WTC11 (cell line): ENCODE measurements at regions not wholly inside any gene's neighbourhood (a gene's known extent, or its start where the extent isn't known, plus 50 kb on each side); places are given as distances from the start of the nearest gene placed in this dataset.

Experiments used
- ATAC-seq: fragments of 200-7000 bp; cut with Tn5 transposase; 2 replicates; pipeline ENCODE4 v1.10.0; 2021; ENCODE audit warnings: mild to moderate bottlenecking, moderate library complexity
- CTCF ChIA-PET: fragments of 300-600 bp; sonication (Branson Sonifier 250); formaldehyde crosslinking; loops from one replicate; lab custom pipeline; 2021; ENCODE audit warnings: antibody characterized with exemption; lab: Charles Lee
- POLR2A ChIA-PET: fragments of 350-600 bp; sonication (Branson Sonifier 250); formaldehyde crosslinking; loops from one replicate; lab custom pipeline; 2021; ENCODE audit warnings: antibody characterized with exemption; lab: Charles Lee
- DNase-seq: peaks from one replicate; pipeline ENCODE4 v3.0.0; 2021; ENCODE audit warnings: low spot score
- H3K27ac Mint-ChIP-seq: 2 replicates; pipeline ENCODE4 v1.8.0; 2021; ENCODE audit warnings: mixed read lengths
- H3K27me3 Mint-ChIP-seq: 2 replicates; pipeline ENCODE4 v1.8.0; 2021; ENCODE audit warnings: low read depth, mild to moderate bottlenecking, moderate library complexity, mixed read lengths
- H3K36me3 Mint-ChIP-seq: 2 replicates; pipeline ENCODE4 v1.8.0; 2021; ENCODE audit warnings: mixed read lengths
- H3K4me1 Mint-ChIP-seq: 2 replicates; pipeline ENCODE4 v1.8.0; 2022; ENCODE audit warnings: mixed read lengths
- H3K4me3 Mint-ChIP-seq: 2 replicates; pipeline ENCODE4 v1.8.0; 2021; ENCODE audit warnings: mild to moderate bottlenecking, moderate library complexity, mixed read lengths
- H3K9me3 Mint-ChIP-seq: 2 replicates; pipeline ENCODE4 v1.8.0; 2021; ENCODE audit warnings: mixed read lengths
- ARID4B ChIP-seq: sonication (generic); formaldehyde crosslinking; IDR thresholded peaks from 2 replicates; pipeline ENCODE4 v1.8.0; 2023; ENCODE audit warnings: missing genetic modification reagents, mild to moderate bottlenecking, borderline replicate concordance
- ATF3 ChIP-seq: sonication (generic); formaldehyde crosslinking; conservative IDR thresholded peaks from 2 replicates; pipeline ENCODE4 v1.8.1; 2022; ENCODE audit warnings: mild to moderate bottlenecking, missing genetic modification reagents
- CTCF ChIP-seq: fragments of 200-600 bp; IDR thresholded peaks from 2 replicates; pipeline ENCODE4 v1.8.0; 2022; ENCODE audit warnings: antibody characterized with exemption
- ETV6 ChIP-seq: sonication (generic); formaldehyde crosslinking; IDR thresholded peaks from 2 replicates; pipeline ENCODE4 v1.8.1; 2022; ENCODE audit warnings: mild to moderate bottlenecking, missing genetic modification reagents
- FOXP1 ChIP-seq: sonication (generic); formaldehyde crosslinking; IDR thresholded peaks from 2 replicates; pipeline ENCODE4 v1.8.0; 2022; ENCODE audit warnings: missing genetic modification reagents, mild to moderate bottlenecking, moderate library complexity, borderline replicate concordance
- HMGA2 ChIP-seq: fragments of 250-450 bp; sonication (Bioruptor Pico); IDR thresholded peaks from 2 replicates; pipeline ENCODE4 v1.4.0; 2021; ENCODE audit warnings: mild to moderate bottlenecking, moderate library complexity
- JAZF1 ChIP-seq: fragments of 250-450 bp; sonication (Bioruptor Pico); IDR thresholded peaks from 2 replicates; pipeline ENCODE4 v1.9.0; 2021; ENCODE audit warnings: moderate library complexity, mild to moderate bottlenecking, inconsistent platforms
- MXD4 ChIP-seq: fragments of 250-450 bp; sonication (Bioruptor Pico); IDR thresholded peaks from 2 replicates; pipeline ENCODE4 v1.8.0; 2021; ENCODE audit warnings: mild to moderate bottlenecking, moderate library complexity, borderline replicate concordance
- MYBL2 ChIP-seq: sonication (generic); formaldehyde crosslinking; IDR thresholded peaks from 2 replicates; pipeline ENCODE4 v1.8.1; 2023; ENCODE audit warnings: mild to moderate bottlenecking, moderate library complexity, missing genetic modification reagents
- NFYB ChIP-seq: sonication (generic); formaldehyde crosslinking; conservative IDR thresholded peaks from 2 replicates; pipeline ENCODE4 v1.8.0; 2022; ENCODE audit warnings: low read depth, missing genetic modification reagents
- NR2C2 ChIP-seq: sonication (generic); formaldehyde crosslinking; IDR thresholded peaks from 2 replicates; pipeline ENCODE4 v1.8.0; 2022; ENCODE audit warnings: mild to moderate bottlenecking, missing genetic modification reagents
- SMAD3 ChIP-seq: sonication (generic); formaldehyde crosslinking; IDR thresholded peaks from 2 replicates; pipeline ENCODE4 v1.8.0; 2022; ENCODE audit warnings: missing genetic modification reagents, mild to moderate bottlenecking, borderline replicate concordance
- USF2 ChIP-seq: sonication (generic); formaldehyde crosslinking; IDR thresholded peaks from 2 replicates; pipeline ENCODE4 v1.8.1; 2023; ENCODE audit warnings: mild to moderate bottlenecking, missing genetic modification reagents, moderate library complexity
- ZNF232 ChIP-seq: sonication (generic); formaldehyde crosslinking; IDR thresholded peaks from 2 replicates; pipeline ENCODE4 v1.8.0; 2022; ENCODE audit warnings: mild to moderate bottlenecking, missing genetic modification reagents
- ZNF396 ChIP-seq: fragments of 250-450 bp; sonication (Bioruptor Pico); IDR thresholded peaks from 2 replicates; pipeline ENCODE4 v1.8.0; 2021; ENCODE audit warnings: mild to moderate bottlenecking, moderate library complexity, borderline replicate concordance
- ZNF416 ChIP-seq: fragments of 250-450 bp; sonication (Bioruptor Pico); IDR thresholded peaks from 2 replicates; pipeline ENCODE4 v1.9.0; 2021; ENCODE audit warnings: mild to moderate bottlenecking, inconsistent platforms

- TF ChIP-seq ZNF396 (no peak), ETV6 (CRISPR knock-in tag) (no peak), ZNF232 (CRISPR knock-in tag) (no peak), USF2 (CRISPR knock-in tag) (no peak), HMGA2 (CRISPR knock-in tag) (no peak), ARID4B (no peak), SMAD3 (no peak), NFYB (no peak), ATF3 (no peak), JAZF1 (CRISPR knock-in tag) (no peak), ZNF416 (no peak), MYBL2 (no peak), MXD4 (CRISPR knock-in tag) (no peak)
- peaks cover 13% of the 10 kb centered on the region for H3K4me1 Mint-ChIP-seq
- H3K36me3 Mint-ChIP-seq, result no peaks in the 10 kb centered on the region
- no peak overlapping the region for H3K4me3 Mint-ChIP-seq
- CTCF ChIA-PET, result interaction anchor here (1.6 to 2.8 kb wide), 4 partner anchors 13 to 464 kb away, joined by 3 to 8 read pairs (median 6); no protein-coding TSS in a partner anchor
- peaks cover 3% of the 10 kb centered on the region; the same call in 1 of the 2 replicates for H3K9me3 Mint-ChIP-seq
- H3K27ac Mint-ChIP-seq, result no peak overlapping the region
- H3K27me3 Mint-ChIP-seq, result no peaks in the 10 kb centered on the region
- no peak for DNase-seq
- POLR2A ChIA-PET, result no interaction called here
- no peak for ATAC-seq
Observed at GRCh38 chr6:134642279-134642678, 307.6 kb downstream of the ALDH8A1 start.

- CTCF ChIA-PET, result interaction anchor here (0.6 to 2.8 kb wide), 18 partner anchors 13 to 477 kb away, joined by 3 to 14 read pairs (median 4); no protein-coding TSS in a partner anchor
- POLR2A ChIA-PET, result interaction anchor here (0.6 kb wide), 1 partner anchor 447 kb away, joined by 4 read pairs; no protein-coding TSS in a partner anchor
Observed at GRCh38 chr6:134640975-134641429, 308.9 kb downstream of the ALDH8A1 start.

More at GRCh38 chr6:134640975-134641429, 308.9 kb downstream of the ALDH8A1 start:
- ATAC-seq (peak; percentile 79), DNase-seq (peak; percentile 75)
- H3K36me3 Mint-ChIP-seq, result no peaks in the 10 kb centered on the region
- H3K27ac Mint-ChIP-seq, result no peak overlapping the region
- H3K4me3 Mint-ChIP-seq, result no peak overlapping the region
- H3K27me3 Mint-ChIP-seq, result no peaks in the 10 kb centered on the region
- no peak for TF ChIP-seq FOXP1 (CRISPR knock-in tag)
- TF ChIP-seq CTCF, result peak; percentile 84
- TF ChIP-seq NR2C2, result no peak
- TF ChIP-seq, all 79 proteins: peak for 1
- H3K9me3 Mint-ChIP-seq, result no peaks in the 10 kb centered on the region
- H3K4me1 Mint-ChIP-seq, result peaks cover 21% of the 10 kb centered on the region
